PC-3 (cell line): ENCODE measurements at regions not wholly inside any gene's neighbourhood (a gene's known extent, or its start where the extent isn't known, plus 50 kb on each side); places are given as distances from the start of the nearest gene placed in this dataset.

Experiments used
- ATAC-seq: fragments of 200-7000 bp; cut with Tn5 transposase; 2 replicates; pipeline ENCODE4 v1.9.1; 2020; ENCODE audit warnings: mild to moderate bottlenecking, moderate library complexity
- BruUV-seq: library from RNA; stranded (reverse); fragments of 400-500 nt; replicated peaks from 2 replicates; lab custom pipeline; 2021; lab: Mats Ljungman, UMichigan
- CTCF ChIA-PET: fragments of 300-600 bp; sonication (Branson Sonifier 250); formaldehyde crosslinking; loops from one replicate; lab custom pipeline; 2022; ENCODE audit warnings: antibody characterized with exemption; lab: Charles Lee
- POLR2A ChIA-PET: fragments of 300-600 bp; sonication (Branson Sonifier 250); formaldehyde crosslinking; loops from one replicate; lab custom pipeline; 2022; ENCODE audit warnings: antibody characterized with exemption; ENCODE audit not compliant: unreplicated experiment; lab: Charles Lee
- DNase-seq: peaks from one replicate; pipeline ENCODE4 v3.0.0-alpha.2; 2015
- H2AFZ ChIP-seq: fragments of 300-600 bp; sonication (generic); 2 replicates; pipeline ENCODE4 v1.6.0; 2016; ENCODE audit warnings: antibody characterized with exemption, low read length
- H3F3A ChIP-seq: fragments of 300-600 bp; sonication (generic); one replicate; pipeline ENCODE4 v1.6.0; 2017; ENCODE audit warnings: antibody characterized with exemption, low read length, control low read depth, mild to moderate bottlenecking; ENCODE audit not compliant: unreplicated experiment
- H3K27ac ChIP-seq: fragments of 300-600 bp; sonication (generic); 2 replicates; pipeline ENCODE4 v1.5.1; 2016; ENCODE audit warnings: mild to moderate bottlenecking, low read length
- H3K27me3 ChIP-seq: fragments of 300-600 bp; sonication (generic); 2 replicates; pipeline ENCODE4 v1.6.1; 2016; ENCODE audit warnings: low read length, mixed read lengths
- H3K36me3 ChIP-seq: fragments of 300-600 bp; sonication (generic); 2 replicates; pipeline ENCODE4 v1.6.1; 2016; ENCODE audit warnings: low read depth, mixed run types, low read length, mixed read lengths
- H3K4me1 ChIP-seq: fragments of 300-600 bp; sonication (generic); 2 replicates; pipeline ENCODE4 v1.5.1; 2016; ENCODE audit warnings: low read length; ENCODE audit not compliant: insufficient read depth
- H3K4me2 ChIP-seq: fragments of 300-600 bp; sonication (generic); 2 replicates; pipeline ENCODE4 v1.6.0; 2016; ENCODE audit warnings: low read length
- H3K4me3 ChIP-seq: fragments of 300-600 bp; sonication (generic); 2 replicates; pipeline ENCODE4 v1.5.1; 2016; ENCODE audit warnings: mild to moderate bottlenecking, low read length, mixed read lengths
- H3K79me2 ChIP-seq: fragments of 300-600 bp; sonication (generic); 2 replicates; pipeline ENCODE4 v1.6.1; 2017; ENCODE audit warnings: low read length, mixed read lengths
- H3K9ac ChIP-seq: fragments of 300-600 bp; sonication (generic); 2 replicates; pipeline ENCODE4 v1.6.0; 2016; ENCODE audit warnings: mild to moderate bottlenecking, low read length
- H3K9me2 ChIP-seq: fragments of 300-600 bp; sonication (generic); replicated peaks from 2 replicates; pipeline ENCODE4 v1.6.1; 2016; ENCODE audit warnings: mixed run types, low read length, mixed read lengths
- H3K9me3 ChIP-seq: fragments of 300-600 bp; sonication (generic); 2 replicates; pipeline ENCODE4 v1.6.1; 2016; ENCODE audit warnings: low read length, mixed read lengths
- H4K20me1 ChIP-seq: fragments of 300-600 bp; sonication (generic); 2 replicates; pipeline ENCODE4 v1.6.1; 2016; ENCODE audit warnings: low read length, mixed read lengths
- EZH2 ChIP-seq: fragments of 300-600 bp; sonication (generic); IDR thresholded peaks from one replicate; pipeline ENCODE4 v1.6.1; 2017; ENCODE audit warnings: antibody characterized with exemption, mild to moderate bottlenecking, low read length; ENCODE audit not compliant: unreplicated experiment
- EZH2phosphoT487 ChIP-seq: fragments of 300-600 bp; sonication (generic); IDR thresholded peaks from 2 replicates; pipeline ENCODE4 v1.6.1; 2018; ENCODE audit warnings: mild to moderate bottlenecking, antibody characterized with exemption, low read length, borderline replicate concordance
- intact Hi-C: fragments of 100-400 bp; cut with micrococcal nuclease; formaldehyde crosslinking; loops from 2 replicates; pipeline ENCODE4 v1.9.0; 2023
- TF ChIP-seq, protein P1 (sequence below): fragments of 300-600 bp; sonication (generic); conservative IDR thresholded peaks from 2 replicates; pipeline ENCODE4 v1.5.1; 2017; ENCODE audit warnings: antibody characterized with exemption, low read depth, mild to moderate bottlenecking, low read length

DNA sequence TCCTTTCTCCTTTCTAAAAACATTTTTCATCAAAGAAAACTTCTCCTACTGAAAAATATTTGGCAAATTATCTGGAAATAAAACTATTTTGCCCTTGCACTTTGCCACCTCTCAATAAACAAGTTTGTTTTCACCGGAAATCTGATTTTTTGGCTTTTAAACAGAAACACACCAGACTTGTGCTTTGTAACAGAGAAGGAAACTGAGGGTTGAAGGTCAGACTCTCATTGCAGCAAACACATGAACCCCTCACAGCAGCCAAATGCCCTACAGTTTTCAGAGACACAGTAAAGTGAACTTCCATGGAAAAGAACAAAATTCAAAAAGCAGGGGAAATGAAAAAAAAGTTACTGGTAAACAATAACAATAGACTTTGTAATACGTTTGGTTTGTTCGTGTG is 95.6 kb upstream of the WDR17 start:
- H3K9me3 ChIP-seq: no peaks in the 10 kb centered on the region
- H3K9me2 ChIP-seq: no peaks in the 10 kb centered on the region
- no peaks in the 10 kb centered on the region for H4K20me1 ChIP-seq
- H3K27ac ChIP-seq: no peak overlapping the region
- BruUV-seq: no TSS peak
- TF ChIP-seq EZH2 (no peak), EZH2phosphoT487 (no peak)
- TF ChIP-seq, protein P1, sequence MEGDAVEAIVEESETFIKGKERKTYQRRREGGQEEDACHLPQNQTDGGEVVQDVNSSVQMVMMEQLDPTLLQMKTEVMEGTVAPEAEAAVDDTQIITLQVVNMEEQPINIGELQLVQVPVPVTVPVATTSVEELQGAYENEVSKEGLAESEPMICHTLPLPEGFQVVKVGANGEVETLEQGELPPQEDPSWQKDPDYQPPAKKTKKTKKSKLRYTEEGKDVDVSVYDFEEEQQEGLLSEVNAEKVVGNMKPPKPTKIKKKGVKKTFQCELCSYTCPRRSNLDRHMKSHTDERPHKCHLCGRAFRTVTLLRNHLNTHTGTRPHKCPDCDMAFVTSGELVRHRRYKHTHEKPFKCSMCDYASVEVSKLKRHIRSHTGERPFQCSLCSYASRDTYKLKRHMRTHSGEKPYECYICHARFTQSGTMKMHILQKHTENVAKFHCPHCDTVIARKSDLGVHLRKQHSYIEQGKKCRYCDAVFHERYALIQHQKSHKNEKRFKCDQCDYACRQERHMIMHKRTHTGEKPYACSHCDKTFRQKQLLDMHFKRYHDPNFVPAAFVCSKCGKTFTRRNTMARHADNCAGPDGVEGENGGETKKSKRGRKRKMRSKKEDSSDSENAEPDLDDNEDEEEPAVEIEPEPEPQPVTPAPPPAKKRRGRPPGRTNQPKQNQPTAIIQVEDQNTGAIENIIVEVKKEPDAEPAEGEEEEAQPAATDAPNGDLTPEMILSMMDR: no peak
- no peaks in the 10 kb centered on the region for H3K4me1 ChIP-seq
- intact Hi-C loops: no loop called here
- DNase-seq (no peak), ATAC-seq (no peak)
- no peak overlapping the region for H3K9ac ChIP-seq
- H3K4me2 ChIP-seq: no peak overlapping the region
- peaks cover 8% of the 10 kb centered on the region; the same call in 1 of the 2 replicates for H3K27me3 ChIP-seq
- H3K79me2 ChIP-seq: no peaks in the 10 kb centered on the region
- H3K36me3 ChIP-seq: no peaks in the 10 kb centered on the region
- ChIA-PET POLR2A (no interaction called here), CTCF (no interaction called here)
- H3K4me3 ChIP-seq: no peak overlapping the region
- H2AFZ ChIP-seq: no peak overlapping the region
- no peaks in the 10 kb centered on the region for H3F3A ChIP-seq

DNA sequence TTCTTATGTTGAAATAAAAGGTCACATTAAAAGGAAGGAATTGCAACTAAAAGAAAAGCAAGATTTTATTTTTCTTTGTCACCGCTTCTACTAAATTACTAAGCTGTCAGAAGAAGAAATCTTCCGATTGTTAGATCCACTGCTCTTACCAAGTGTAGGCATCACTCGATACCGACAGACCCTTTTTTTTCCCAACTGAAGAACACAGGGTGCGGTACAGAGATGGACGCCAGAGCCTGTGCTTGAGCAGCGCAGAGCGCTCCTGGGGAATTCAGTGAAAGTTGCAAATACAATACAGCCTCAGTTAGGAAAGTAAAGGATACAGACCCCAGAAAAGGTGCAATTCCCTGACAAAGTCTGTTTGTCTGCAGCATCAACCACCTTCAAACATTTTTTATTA is 94.9 kb upstream of the WDR17 start:
- ChIA-PET POLR2A (no interaction called here), CTCF (no interaction called here)
- no peaks in the 10 kb centered on the region for H3K9me2 ChIP-seq
- no peak overlapping the region for H3K27ac ChIP-seq
- peak overlapping the region; percentile 50; the same call in 1 of the 2 replicates for H2AFZ ChIP-seq
- no peaks in the 10 kb centered on the region for H4K20me1 ChIP-seq
- DNase-seq (no peak), ATAC-seq (no peak)
- H3K4me3 ChIP-seq: no peak overlapping the region; the same call in 1 of the 2 replicates
- H3F3A ChIP-seq: no peaks in the 10 kb centered on the region
- TF ChIP-seq EZH2phosphoT487: no peak
- TF ChIP-seq EZH2: no peak
- TF ChIP-seq, protein P1: no peak
- H3K27me3 ChIP-seq: peaks cover 8% of the 10 kb centered on the region; the same call in 1 of the 2 replicates
- no peaks in the 10 kb centered on the region for H3K79me2 ChIP-seq
- intact Hi-C loops: no loop called here
- H3K9me3 ChIP-seq: no peaks in the 10 kb centered on the region
- no peaks in the 10 kb centered on the region for H3K4me1 ChIP-seq
- H3K36me3 ChIP-seq: no peaks in the 10 kb centered on the region
- no TSS peak for BruUV-seq
- peak overlapping the region; percentile 77 for H3K4me2 ChIP-seq
- H3K9ac ChIP-seq: no peak overlapping the region

DNA sequence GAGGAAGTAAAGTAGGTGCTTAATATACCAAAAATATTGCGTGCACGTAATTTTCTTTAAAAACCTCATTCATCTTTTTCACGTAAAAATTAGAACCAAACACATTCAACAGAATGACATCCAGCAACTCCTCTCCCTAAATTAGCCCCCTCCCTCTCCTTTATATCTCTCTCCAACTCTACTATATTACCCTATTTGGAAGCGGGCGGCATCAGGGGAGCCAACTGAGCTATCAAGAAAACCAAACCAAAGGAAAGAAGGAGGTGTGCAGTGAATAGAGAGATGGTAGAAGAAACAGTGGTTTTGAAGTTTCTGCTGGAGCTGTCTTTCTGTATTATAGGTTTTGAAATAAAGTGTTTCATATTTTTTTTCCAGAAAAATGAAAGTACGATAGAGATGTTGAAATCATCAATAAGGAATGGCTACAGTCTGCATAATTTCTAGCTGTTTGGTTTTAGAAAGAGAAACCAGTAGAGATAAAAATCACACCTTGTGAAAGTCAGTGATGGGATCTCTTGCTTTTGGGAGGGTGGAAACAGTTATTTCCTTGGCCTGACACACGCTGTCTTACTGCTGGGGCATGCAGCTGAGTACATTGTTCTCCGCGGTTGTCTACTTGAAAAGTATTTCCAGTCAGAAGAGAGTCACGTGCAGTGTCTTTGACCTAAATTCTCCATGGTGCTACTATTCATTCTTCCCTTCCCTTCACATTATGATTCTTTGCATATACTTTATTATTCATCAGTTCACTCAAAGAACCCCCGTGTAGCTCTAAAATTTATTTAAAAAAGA is 94.1 kb upstream of the WDR17 start:
- POLR2A ChIA-PET: no interaction called here
- H3K27me3 ChIP-seq: peaks cover 8% of the 10 kb centered on the region; the same call in 1 of the 2 replicates
- H3K9me3 ChIP-seq: no peaks in the 10 kb centered on the region
- H3K4me1 ChIP-seq: no peaks in the 10 kb centered on the region
- intact Hi-C loops: no loop called here
- peak overlapping the region; percentile 50 for H2AFZ ChIP-seq
- no peaks in the 10 kb centered on the region for H3K36me3 ChIP-seq
- no TSS peak for BruUV-seq
- DNase-seq (no peak), ATAC-seq (peak; percentile 62)
- H3F3A ChIP-seq: no peaks in the 10 kb centered on the region
- no peaks in the 10 kb centered on the region for H3K9me2 ChIP-seq
- peak overlapping the region; percentile 77 for H3K4me2 ChIP-seq
- H4K20me1 ChIP-seq: no peaks in the 10 kb centered on the region
- H3K27ac ChIP-seq: no peak overlapping the region
- no peaks in the 10 kb centered on the region for H3K79me2 ChIP-seq
- TF ChIP-seq EZH2phosphoT487 (no peak), EZH2 (no peak)
- TF ChIP-seq, protein P1: no peak
- H3K4me3 ChIP-seq: peak overlapping the region; percentile 62
- no peak overlapping the region for H3K9ac ChIP-seq
- CTCF ChIA-PET: no interaction called here
